ENCODE measurements at regions not wholly inside any gene's neighbourhood (a gene's known extent, or its start where the extent isn't known, plus 50 kb on each side); places are given as distances from the start of the nearest gene placed in this dataset.

GRCh38 chr2:163467251-163467630, 268.6 kb downstream of the FIGN start:
- Histone ChIP-seq H3K9me3 (no peaks in the 10 kb centered on the region), H3K36me3 (no peaks in the 10 kb centered on the region), H3K4me1 (ENCODE audit: control insufficient read depth in 1 of 2, insufficient read depth in 1 of 2, low read depth in 1 of 2, low read length in 1 of 2) (no peaks in the 10 kb centered on the region), H3K27me3 (no peaks in the 10 kb centered on the region), H3K27ac (no peak overlapping the region), H3K4me3 (ENCODE audit: low read depth in 1 of 2, low read length in 1 of 2) (no peak overlapping the region)
- TF ChIP-seq, protein P1, sequence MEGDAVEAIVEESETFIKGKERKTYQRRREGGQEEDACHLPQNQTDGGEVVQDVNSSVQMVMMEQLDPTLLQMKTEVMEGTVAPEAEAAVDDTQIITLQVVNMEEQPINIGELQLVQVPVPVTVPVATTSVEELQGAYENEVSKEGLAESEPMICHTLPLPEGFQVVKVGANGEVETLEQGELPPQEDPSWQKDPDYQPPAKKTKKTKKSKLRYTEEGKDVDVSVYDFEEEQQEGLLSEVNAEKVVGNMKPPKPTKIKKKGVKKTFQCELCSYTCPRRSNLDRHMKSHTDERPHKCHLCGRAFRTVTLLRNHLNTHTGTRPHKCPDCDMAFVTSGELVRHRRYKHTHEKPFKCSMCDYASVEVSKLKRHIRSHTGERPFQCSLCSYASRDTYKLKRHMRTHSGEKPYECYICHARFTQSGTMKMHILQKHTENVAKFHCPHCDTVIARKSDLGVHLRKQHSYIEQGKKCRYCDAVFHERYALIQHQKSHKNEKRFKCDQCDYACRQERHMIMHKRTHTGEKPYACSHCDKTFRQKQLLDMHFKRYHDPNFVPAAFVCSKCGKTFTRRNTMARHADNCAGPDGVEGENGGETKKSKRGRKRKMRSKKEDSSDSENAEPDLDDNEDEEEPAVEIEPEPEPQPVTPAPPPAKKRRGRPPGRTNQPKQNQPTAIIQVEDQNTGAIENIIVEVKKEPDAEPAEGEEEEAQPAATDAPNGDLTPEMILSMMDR (IDR thresholded peaks at IDR 0.05): no peak

DNA sequence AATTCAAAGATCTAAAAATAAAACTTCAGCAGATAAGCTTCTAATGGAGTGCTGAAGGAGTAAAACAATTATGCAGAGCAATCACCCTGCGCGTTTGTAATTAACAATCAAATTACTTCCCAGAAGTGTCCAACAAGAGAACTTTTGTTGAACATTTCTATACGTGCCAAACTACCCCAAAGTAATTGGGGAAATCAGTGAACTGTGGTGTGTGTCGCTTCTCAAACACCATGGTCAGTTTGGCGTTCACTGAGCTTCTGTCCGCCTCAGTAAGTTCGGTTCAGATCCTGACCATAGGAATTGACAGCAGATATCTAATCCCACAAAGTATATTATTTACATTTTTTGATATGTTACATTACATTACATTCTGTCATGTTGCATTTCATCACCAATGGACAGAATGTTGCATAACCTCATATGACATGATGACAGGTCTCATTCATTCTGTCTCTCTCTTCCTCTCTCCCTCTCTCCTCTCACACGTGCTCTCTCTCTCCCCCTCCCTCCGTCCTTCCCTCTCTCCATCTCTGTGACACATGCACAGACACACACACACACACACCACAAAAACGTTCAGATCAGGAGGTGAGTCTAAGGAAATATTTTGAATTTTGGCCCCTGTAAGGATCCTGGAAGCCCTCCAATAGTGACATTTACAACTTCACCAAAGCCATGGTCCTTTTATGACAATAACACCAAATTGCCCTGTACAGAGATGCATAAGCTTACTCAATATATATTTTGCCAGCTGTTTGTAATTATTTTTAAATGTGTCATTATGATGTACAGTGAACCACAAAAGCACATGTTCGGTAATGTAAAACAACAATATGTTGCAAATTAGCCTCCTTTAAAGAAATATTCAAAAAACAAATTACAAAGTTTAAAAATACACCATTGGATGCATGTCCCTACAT, 269.2 kb downstream of the FIGN start:
- Histone ChIP-seq H3K27ac (no peak overlapping the region), H3K4me3 (ENCODE audit: low read depth in 1 of 2, low read length in 1 of 2) (no peak overlapping the region), H3K9me3 (no peaks in the 10 kb centered on the region), H3K36me3 (no peaks in the 10 kb centered on the region), H3K4me1 (ENCODE audit: control insufficient read depth in 1 of 2, insufficient read depth in 1 of 2, low read depth in 1 of 2, low read length in 1 of 2) (no peaks in the 10 kb centered on the region), H3K27me3 (no peaks in the 10 kb centered on the region)
- TF ChIP-seq, protein P1 (IDR thresholded peaks at IDR 0.05): no peak

DNA sequence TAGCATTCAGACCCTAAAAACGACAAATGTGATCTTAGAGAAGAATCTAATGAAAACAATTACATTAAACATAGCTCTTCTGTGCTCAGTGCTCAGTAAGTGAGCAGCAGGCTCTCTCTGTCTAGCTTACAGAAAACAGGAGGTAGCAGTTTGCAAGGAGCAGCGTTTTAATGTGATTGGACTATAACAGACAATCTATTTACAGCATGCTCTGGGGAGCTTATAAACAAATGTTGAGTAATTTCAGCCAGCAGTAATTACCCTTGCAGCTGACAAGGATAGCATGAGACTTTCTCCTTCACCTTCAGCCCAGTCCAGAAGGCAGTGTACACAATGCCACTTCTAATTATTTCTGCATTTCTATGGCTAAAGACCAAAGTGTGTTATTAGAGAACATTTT, 270.4 kb downstream of the FIGN start:
- Histone ChIP-seq H3K36me3 (no peaks in the 10 kb centered on the region), H3K4me3 (ENCODE audit: low read depth in 1 of 2, low read length in 1 of 2) (no peak overlapping the region), H3K27me3 (no peaks in the 10 kb centered on the region), H3K9me3 (no peaks in the 10 kb centered on the region), H3K4me1 (ENCODE audit: control insufficient read depth in 1 of 2, insufficient read depth in 1 of 2, low read depth in 1 of 2, low read length in 1 of 2) (no peaks in the 10 kb centered on the region), H3K27ac (no peak overlapping the region)
- TF ChIP-seq, protein P1 (IDR thresholded peaks at IDR 0.05): no peak

DNA sequence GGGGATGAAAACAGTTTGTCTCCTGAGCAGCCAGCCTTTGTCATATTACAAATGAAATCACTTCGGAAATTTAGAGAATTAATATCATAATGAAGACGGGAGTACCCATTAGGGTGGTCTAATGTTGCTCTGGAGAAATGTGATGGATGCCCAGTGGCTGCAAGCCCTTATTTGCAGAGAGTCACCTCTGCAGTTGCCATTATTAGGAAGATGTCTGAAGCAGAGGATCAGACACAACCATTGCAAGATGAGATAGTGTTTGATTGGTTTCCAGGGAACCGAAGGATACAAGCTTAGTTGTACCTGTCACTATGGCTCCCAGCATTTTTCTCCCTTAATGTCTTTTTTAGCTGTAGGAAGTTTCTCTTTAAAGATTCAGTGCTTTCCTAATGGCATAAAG, 272.4 kb downstream of the FIGN start:
- H3K27ac ChIP-seq: no peak overlapping the region
- TF ChIP-seq, protein P1 (IDR thresholded peaks at IDR 0.05): no peak

GRCh38 chr2:163462993-163463392, 272.8 kb downstream of the FIGN start:
- Histone ChIP-seq H3K27me3 (no peaks in the 10 kb centered on the region), H3K36me3 (no peaks in the 10 kb centered on the region), H3K4me3 (ENCODE audit: low read depth in 1 of 2, low read length in 1 of 2) (no peak overlapping the region), H3K4me1 (ENCODE audit: control insufficient read depth in 1 of 2, insufficient read depth in 1 of 2, low read depth in 1 of 2, low read length in 1 of 2) (no peaks in the 10 kb centered on the region), H3K27ac (no peak overlapping the region), H3K9me3 (no peaks in the 10 kb centered on the region)
- TF ChIP-seq, protein P1 (IDR thresholded peaks at IDR 0.05): no peak

More for the DNA sequence above, 272.4 kb downstream of the FIGN start:
- H3K4me3 ChIP-seq (ENCODE audit: low read depth in 1 of 2, low read length in 1 of 2): no peak overlapping the region
- H3K36me3 ChIP-seq: no peaks in the 10 kb centered on the region
- no peaks in the 10 kb centered on the region for H3K9me3 ChIP-seq
- no peaks in the 10 kb centered on the region for H3K4me1 ChIP-seq (ENCODE audit: control insufficient read depth in 1 of 2, insufficient read depth in 1 of 2, low read depth in 1 of 2, low read length in 1 of 2)
- no peaks in the 10 kb centered on the region for H3K27me3 ChIP-seq

Measured in neutrophil (primary cell).